Transverse colon (tissue), 4 donors: ENCODE measurements at regions not wholly inside any gene's neighbourhood (a gene's known extent, or its start where the extent isn't known, plus 50 kb on each side); places are given as distances from the start of the nearest gene placed in this dataset.

Source experiments
- DNase-seq: peaks from one replicate; pipeline ENCODE4 v3.0.0-alpha.2; 2019
- H3K27ac ChIP-seq, 4 donors: fragments of 200-600 bp; sonication (generic); 2 replicates each; pipeline ENCODE4 v1.5.1; 2016 to 2018; ENCODE audit warnings: inconsistent platforms in 4 of 4
- H3K27me3 ChIP-seq: fragments of 200-600 bp; sonication (generic); 2 replicates; pipeline ENCODE4 v1.5.1; 2017; ENCODE audit warnings: inconsistent platforms
- H3K36me3 ChIP-seq, 4 donors: fragments of 200-600 bp; sonication (generic); 2 replicates each; pipeline ENCODE4 v1.5.1; 2017 to 2019; ENCODE audit warnings: inconsistent platforms in 4 of 4
- H3K4me1 ChIP-seq, 4 donors: fragments of 200-600 bp; sonication (generic); 2 replicates each; pipeline ENCODE4 v1.5.1; 2017 to 2020; ENCODE audit warnings: inconsistent platforms in 4 of 4
- H3K4me3 ChIP-seq, 4 donors: fragments of 200-600 bp; sonication (generic); 1 replicate in 1 of 4; 2 replicates in 3 of 4; pipeline versions ENCODE4 v1.5.1 to v1.6.1; 2017 to 2019; ENCODE audit warnings: inconsistent platforms in 4 of 4
- H3K9me3 ChIP-seq, 2 donors: fragments of 200-600 bp; sonication (generic); 2 replicates each; pipeline ENCODE4 v1.5.1; 2017 to 2019; ENCODE audit warnings: inconsistent platforms in 2 of 2
- CTCF ChIP-seq, 5 experiments: fragments of 200-600 bp in 3 of 5; fragments of 450-650 bp in 2 of 5; sonication (generic) in 3 of 5; IDR thresholded peaks; 1 replicate in 2 of 5; 2 replicates in 3 of 5; pipeline ENCODE4 v1.5.1; 2016 to 2017; ENCODE audit warnings: antibody characterized with exemption in 5 of 5, inconsistent platforms in 3 of 5, mild to moderate bottlenecking in 2 of 5, moderate library complexity in 1 of 5
- EP300 ChIP-seq: sonication (generic); formaldehyde crosslinking; IDR thresholded peaks from one replicate; pipeline ENCODE4 v1.6.1; 2017; ENCODE audit warnings: antibody characterized with exemption, low read depth
- POLR2A ChIP-seq: fragments of 450-650 bp; IDR thresholded peaks from one replicate; pipeline ENCODE4 v1.6.1; 2016; ENCODE audit warnings: antibody characterized with exemption, mild to moderate bottlenecking, moderate library complexity
- POLR2AphosphoS5 ChIP-seq, 3 donors: sonication (generic); formaldehyde crosslinking; IDR thresholded peaks; one replicate each; pipeline ENCODE4 v1.6.1; 2016; ENCODE audit warnings: antibody characterized with exemption in 3 of 3
- WGBS, 2 donors: methylation state at CpG; one replicate each; pipeline ENCODE4 v1.1.5; 2018; ENCODE audit warnings: low coverage in 1 of 2; 5-methylcytosine and 5-hydroxymethylcytosine counted together
- in situ Hi-C, 4 donors: fragments of 200-750 bp; cut with MboI; loops; one replicate each; pipeline versions ENCODE4 v1.15.0 to v1.15.1; 2017; ENCODE audit warnings: low sequenced_read_pairs in 3 of 4, low pct_ligation_motif_present in 1 of 4, low pct_unique_long_range_greater_than_20kb in 1 of 4
- intact Hi-C: fragments of 100-400 bp; cut with DNase I; formaldehyde crosslinking; loops from one replicate; pipeline ENCODE4 v1.15.1; 2023; ENCODE audit warnings: low total_unique reads

- peak; percentile 80 for DNase-seq
- in situ Hi-C loops (no loop called here), intact Hi-C loops (no loop called here)
- no peaks in the 10 kb centered on the region for H3K36me3 ChIP-seq
- H3K9me3 ChIP-seq = no peaks in the 10 kb centered on the region
- no peak overlapping the region for H3K4me3 ChIP-seq
- no peak overlapping the region for H3K27ac ChIP-seq
- TF ChIP-seq POLR2A = no peak
- peak in 1 of 3 donors; percentile 45 for TF ChIP-seq POLR2AphosphoS5 (IDR thresholded peaks at IDR 0.05)
- TF ChIP-seq CTCF (IDR thresholded peaks at IDR 0.05) = peak in 4 of 5 experiments; percentile 39 to 65 (median 42)
- no peaks in the 10 kb centered on the region for H3K4me1 ChIP-seq
- peaks cover 5% of the 10 kb centered on the region for H3K27me3 ChIP-seq
- 46 to 67% methylated on average over 5 to 22 of the region's 24 CpGs for WGBS, 2 donors
Measured at GRCh38 chr13:112213467-112214255, 146.7 kb downstream of the SOX1 start.

DNA sequence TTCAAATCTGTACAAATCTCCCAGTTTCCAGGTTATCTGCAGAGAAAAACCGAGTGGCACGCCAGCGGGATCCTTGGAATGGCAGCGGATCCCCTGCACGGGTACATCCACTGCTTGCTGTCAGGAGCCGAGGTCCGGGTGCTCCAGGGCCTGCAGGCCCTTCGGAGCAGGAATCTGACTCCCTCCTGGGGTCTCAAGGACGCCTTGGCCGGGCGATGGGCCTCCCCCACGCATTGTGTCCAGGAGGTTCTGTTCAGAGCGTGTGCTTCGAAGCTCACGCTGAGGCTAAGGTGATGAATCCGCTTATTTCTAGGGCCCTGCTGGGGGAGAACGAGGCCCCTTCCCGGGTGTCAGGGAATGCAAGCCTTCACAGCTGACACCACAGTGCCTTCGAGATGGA is 148.9 kb downstream of the SOX1 start:
- H3K4me3 ChIP-seq = no peak overlapping the region
- intact Hi-C loops = no loop called here

DNA sequence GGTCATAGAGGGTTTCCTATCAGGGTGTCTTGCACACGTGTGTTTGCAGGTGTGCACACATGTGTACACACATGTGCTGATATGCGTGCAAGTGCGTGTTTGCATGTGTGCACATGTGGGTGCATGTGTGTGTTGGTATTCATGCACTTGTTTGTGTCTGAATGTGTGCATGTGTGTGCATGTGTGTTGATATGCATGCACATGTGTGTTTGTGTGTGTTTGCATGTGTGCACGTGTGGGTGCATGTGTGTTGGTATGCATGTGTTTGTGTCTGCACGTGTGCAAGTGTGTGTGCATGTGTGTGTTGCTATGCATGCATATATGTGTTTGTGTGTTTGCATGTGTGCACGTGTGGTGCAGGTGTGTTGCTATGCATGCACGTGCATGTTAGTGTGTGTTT is 150.5 kb downstream of the SOX1 start:
- WGBS, 2 donors = 67 to 83% methylated on average over 1 to 7 of the region's 7 CpGs
- in situ Hi-C loops = no loop called here
- Histone ChIP-seq H3K36me3 (no peaks in the 10 kb centered on the region), H3K9me3 (no peaks in the 10 kb centered on the region), H3K27ac (no peak overlapping the region), H3K4me1 (no peaks in the 10 kb centered on the region), H3K4me3 (no peak overlapping the region), H3K27me3 (peaks cover 11% of the 10 kb centered on the region)
- no peak for DNase-seq
- TF ChIP-seq CTCF (IDR thresholded peaks at IDR 0.05) (no peak), POLR2A (no peak), POLR2AphosphoS5 (IDR thresholded peaks at IDR 0.05) (no peak), EP300 (no peak)
- intact Hi-C loops = no loop called here

More for the DNA sequence above, 148.9 kb downstream of the SOX1 start:
- H3K4me1 ChIP-seq = no peaks in the 10 kb centered on the region
- no peak overlapping the region for H3K27ac ChIP-seq
- H3K27me3 ChIP-seq = peaks cover 11% of the 10 kb centered on the region
- 85% methylated on average over 18 of the region's 19 CpGs; no CpG with 5 or more reads in 1 of the 2 donors for WGBS, 2 donors
- H3K36me3 ChIP-seq = no peaks in the 10 kb centered on the region
- in situ Hi-C loops = no loop called here
- TF ChIP-seq POLR2A (no peak), POLR2AphosphoS5 (IDR thresholded peaks at IDR 0.05) (no peak), CTCF (IDR thresholded peaks at IDR 0.05) (no peak)
- H3K9me3 ChIP-seq = no peaks in the 10 kb centered on the region
- no peak for DNase-seq

GRCh38 chr13:112218416-112218815 is 151.5 kb downstream of the SOX1 start:
- in situ Hi-C loops (no loop called here), intact Hi-C loops (no loop called here)
- Histone ChIP-seq H3K27ac (no peak overlapping the region), H3K27me3 (peaks cover 11% of the 10 kb centered on the region), H3K4me1 (no peaks in the 10 kb centered on the region), H3K9me3 (no peaks in the 10 kb centered on the region), H3K4me3 (no peak overlapping the region), H3K36me3 (no peaks in the 10 kb centered on the region)
- no peak for DNase-seq
- 72% methylated on average over 5 to 6 of the region's 6 CpGs for WGBS, 2 donors
- TF ChIP-seq POLR2AphosphoS5 (IDR thresholded peaks at IDR 0.05) (no peak), EP300 (no peak), POLR2A (no peak), CTCF (IDR thresholded peaks at IDR 0.05) (no peak)
